ENCODE measurements at regions not wholly inside any gene's neighbourhood (a gene's known extent, or its start where the extent isn't known, plus 50 kb on each side); places are given as distances from the start of the nearest gene placed in this dataset.

DNA sequence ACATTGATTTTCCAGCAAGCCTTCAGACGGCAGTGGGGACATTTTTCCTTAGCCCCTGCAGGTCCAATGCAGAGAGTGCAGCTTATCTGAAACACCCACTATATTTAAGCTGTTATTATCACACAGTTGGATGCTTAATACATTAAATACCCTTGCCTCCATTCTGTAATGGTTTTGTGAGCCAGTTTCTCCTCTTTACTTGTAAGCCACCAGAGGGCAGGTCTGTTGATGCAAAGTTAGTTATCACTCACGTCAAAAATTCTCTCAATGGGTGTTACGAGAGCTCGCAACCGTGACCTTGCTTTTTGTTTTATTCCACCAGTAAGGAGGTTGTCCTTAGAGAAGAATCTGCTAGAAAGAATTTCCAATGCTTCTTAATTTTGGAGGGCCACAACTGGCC is 189.8 kb downstream of the INSIG2 start:
- H2AFZ ChIP-seq (ENCODE audit: low read depth): no peak overlapping the region
- WGBS (ENCODE audit: low lambda C conversion rate): 60% methylated on average over 5 of the region's 5 CpGs
- TF ChIP-seq CHD2 (IDR thresholded peaks at IDR 0.05; ENCODE audit: low read length, partially characterized antibody) (no peak), SMC3 (IDR thresholded peaks at IDR 0.05; ENCODE audit: low read depth, low read length) (no peak), GATA2 (CRISPR knock-in tag; IDR thresholded peaks at IDR 0.05) (no peak), MXI1 (IDR thresholded peaks at IDR 0.05; ENCODE audit: low read depth, low read length) (no peak), USF2 (IDR thresholded peaks at IDR 0.05; ENCODE audit: borderline replicate concordance, low read depth, low read length) (no peak), FOXJ3 (CRISPR knock-in tag; IDR thresholded peaks at IDR 0.05) (no peak), TAF1 (IDR thresholded peaks at IDR 0.05; ENCODE audit: borderline replicate concordance, low read depth, low read length) (no peak), RAD21 (IDR thresholded peaks at IDR 0.05; ENCODE audit: low read length) (no peak), RCOR1 (IDR thresholded peaks at IDR 0.05; ENCODE audit: low read length) (no peak), RXRA (IDR thresholded peaks at IDR 0.05; ENCODE audit: borderline replicate concordance, low read depth) (no peak), MEF2A (IDR thresholded peaks at IDR 0.05; ENCODE audit: borderline replicate concordance, low read depth) (no peak), FOXM1 (IDR thresholded peaks at IDR 0.05; ENCODE audit: low read depth) (no peak), TEAD4 (IDR thresholded peaks at IDR 0.05; ENCODE audit: borderline replicate concordance, insufficient read depth) (no peak)
- TF ChIP-seq, protein P1, sequence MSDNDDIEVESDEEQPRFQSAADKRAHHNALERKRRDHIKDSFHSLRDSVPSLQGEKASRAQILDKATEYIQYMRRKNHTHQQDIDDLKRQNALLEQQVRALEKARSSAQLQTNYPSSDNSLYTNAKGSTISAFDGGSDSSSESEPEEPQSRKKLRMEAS (IDR thresholded peaks at IDR 0.05; ENCODE audit: low read depth): no peak
- TF ChIP-seq, protein P2, sequence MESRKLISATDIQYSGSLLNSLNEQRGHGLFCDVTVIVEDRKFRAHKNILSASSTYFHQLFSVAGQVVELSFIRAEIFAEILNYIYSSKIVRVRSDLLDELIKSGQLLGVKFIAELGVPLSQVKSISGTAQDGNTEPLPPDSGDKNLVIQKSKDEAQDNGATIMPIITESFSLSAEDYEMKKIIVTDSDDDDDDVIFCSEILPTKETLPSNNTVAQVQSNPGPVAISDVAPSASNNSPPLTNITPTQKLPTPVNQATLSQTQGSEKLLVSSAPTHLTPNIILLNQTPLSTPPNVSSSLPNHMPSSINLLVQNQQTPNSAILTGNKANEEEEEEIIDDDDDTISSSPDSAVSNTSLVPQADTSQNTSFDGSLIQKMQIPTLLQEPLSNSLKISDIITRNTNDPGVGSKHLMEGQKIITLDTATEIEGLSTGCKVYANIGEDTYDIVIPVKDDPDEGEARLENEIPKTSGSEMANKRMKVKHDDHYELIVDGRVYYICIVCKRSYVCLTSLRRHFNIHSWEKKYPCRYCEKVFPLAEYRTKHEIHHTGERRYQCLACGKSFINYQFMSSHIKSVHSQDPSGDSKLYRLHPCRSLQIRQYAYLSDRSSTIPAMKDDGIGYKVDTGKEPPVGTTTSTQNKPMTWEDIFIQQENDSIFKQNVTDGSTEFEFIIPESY (IDR thresholded peaks at IDR 0.05; ENCODE audit: borderline replicate concordance, low read depth): no peak
- TF ChIP-seq, protein P3, sequence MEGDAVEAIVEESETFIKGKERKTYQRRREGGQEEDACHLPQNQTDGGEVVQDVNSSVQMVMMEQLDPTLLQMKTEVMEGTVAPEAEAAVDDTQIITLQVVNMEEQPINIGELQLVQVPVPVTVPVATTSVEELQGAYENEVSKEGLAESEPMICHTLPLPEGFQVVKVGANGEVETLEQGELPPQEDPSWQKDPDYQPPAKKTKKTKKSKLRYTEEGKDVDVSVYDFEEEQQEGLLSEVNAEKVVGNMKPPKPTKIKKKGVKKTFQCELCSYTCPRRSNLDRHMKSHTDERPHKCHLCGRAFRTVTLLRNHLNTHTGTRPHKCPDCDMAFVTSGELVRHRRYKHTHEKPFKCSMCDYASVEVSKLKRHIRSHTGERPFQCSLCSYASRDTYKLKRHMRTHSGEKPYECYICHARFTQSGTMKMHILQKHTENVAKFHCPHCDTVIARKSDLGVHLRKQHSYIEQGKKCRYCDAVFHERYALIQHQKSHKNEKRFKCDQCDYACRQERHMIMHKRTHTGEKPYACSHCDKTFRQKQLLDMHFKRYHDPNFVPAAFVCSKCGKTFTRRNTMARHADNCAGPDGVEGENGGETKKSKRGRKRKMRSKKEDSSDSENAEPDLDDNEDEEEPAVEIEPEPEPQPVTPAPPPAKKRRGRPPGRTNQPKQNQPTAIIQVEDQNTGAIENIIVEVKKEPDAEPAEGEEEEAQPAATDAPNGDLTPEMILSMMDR (IDR thresholded peaks at IDR 0.05): no peak
- TF ChIP-seq, protein P4, sequence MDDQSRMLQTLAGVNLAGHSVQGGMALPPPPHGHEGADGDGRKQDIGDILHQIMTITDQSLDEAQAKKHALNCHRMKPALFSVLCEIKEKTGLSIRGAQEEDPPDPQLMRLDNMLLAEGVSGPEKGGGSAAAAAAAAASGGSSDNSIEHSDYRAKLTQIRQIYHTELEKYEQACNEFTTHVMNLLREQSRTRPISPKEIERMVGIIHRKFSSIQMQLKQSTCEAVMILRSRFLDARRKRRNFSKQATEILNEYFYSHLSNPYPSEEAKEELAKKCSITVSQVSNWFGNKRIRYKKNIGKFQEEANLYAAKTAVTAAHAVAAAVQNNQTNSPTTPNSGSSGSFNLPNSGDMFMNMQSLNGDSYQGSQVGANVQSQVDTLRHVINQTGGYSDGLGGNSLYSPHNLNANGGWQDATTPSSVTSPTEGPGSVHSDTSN (IDR thresholded peaks at IDR 0.05): no peak
- H3K9me2 ChIP-seq: no peaks in the 10 kb centered on the region
- DNase-seq: no peak
- no peak overlapping the region for H3K4me2 ChIP-seq
- CTCF ChIA-PET: interaction anchor here (1.4 kb wide), 1 partner anchor 57 kb away, joined by 3 read pairs; no protein-coding TSS in a partner anchor
- peaks cover 14% of the 10 kb centered on the region; the same call in 1 of the 2 replicates for H3K27me3 ChIP-seq (ENCODE audit: insufficient read depth)
- no peaks in the 10 kb centered on the region for H3K9me3 ChIP-seq
- H3F3A ChIP-seq (replicated peaks; ENCODE audit: insufficient read depth): no peaks in the 10 kb centered on the region
- H3K9ac ChIP-seq: no peak overlapping the region
- POLR2A ChIA-PET: no interaction called here
- no peaks in the 10 kb centered on the region for H3K79me2 ChIP-seq (ENCODE audit: insufficient read depth)
- H3K36me3 ChIP-seq (replicated peaks in 1 of 2; ENCODE audit: control insufficient read depth in 1 of 2, insufficient read depth in 2 of 2, low read length in 1 of 2): no peaks in the 10 kb centered on the region
- no peak overlapping the region for H3K27ac ChIP-seq (ENCODE audit: low read depth in 2 of 2, low read length in 1 of 2)
- H4K20me1 ChIP-seq (ENCODE audit: insufficient read depth): no peaks in the 10 kb centered on the region
- H3K4me1 ChIP-seq (ENCODE audit: control insufficient read depth in 1 of 2, insufficient read depth in 2 of 2, low read depth in 1 of 2, low read length in 1 of 2): no peaks in the 10 kb centered on the region
- no peak overlapping the region for H3K4me3 ChIP-seq (ENCODE audit: low read depth in 2 of 2, low read length in 1 of 2)
